Heart left ventricle (tissue), 13 donors: ENCODE measurements at regions not wholly inside any gene's neighbourhood (a gene's known extent, or its start where the extent isn't known, plus 50 kb on each side); places are given as distances from the start of the nearest gene placed in this dataset.

Experiments used
- CTCF ChIP-seq, 12 donors: fragments of 200-600 bp; sonication (generic) in 4 of 12; IDR thresholded peaks; one replicate each; pipeline versions ENCODE4 v1.5.0 to v1.8.0; 2018 to 2022; ENCODE audit warnings: antibody characterized with exemption in 12 of 12, mild to moderate bottlenecking in 5 of 12
- POLR2A ChIP-seq, 2 donors: fragments of 450-650 bp; IDR thresholded peaks; one replicate each; pipeline ENCODE4 v1.6.1; 2017; ENCODE audit warnings: antibody characterized with exemption in 2 of 2, mild to moderate bottlenecking in 2 of 2, moderate library complexity in 2 of 2
- donor health status: ischemic (EF 13 %, LVEDD 7.1; RV severe dilation, severe dysfunction).
- donor health status: DM: no; HTN: yes; CAD: no.
- donor health status: DM: no; HTN: no; CAD: no.
- donor health status: ischemic (EF 25% LVEDD 6.9; RV normal size, moderate dysfunction).
- donor health status: ischemic (EF 25% LVEDD 5.7; RV mildly dilated, moderate dysfunction).
- donor health status: ischemic (EF 35%, LVEDD 5.7; RV mildly dilated, moderate dysfunction).
- donor health status: nonischemic (EF 11% LVEDD 7.7; RV severe dilation, severe dysfunction).
- donor health status: DM: yes; HTN: yes; CAD: no.
- donor health status: PGD.
- donor health status: ischemic (EF 29% LVEDD 5.4; RV normal size, mild dysfunction).
- donor health status: nonischemic (EF 23%, LVEDD 6.1; RV moderate dilation, normal function).

- TF ChIP-seq CTCF (IDR thresholded peaks at IDR 0.05) = peak in 1 of 12 donors; percentile 5
- no peak for TF ChIP-seq POLR2A (IDR thresholded peaks at IDR 0.05)
These were observed 251.5 kb upstream of the NXPH2 start for GRCh38 chr2:139031722-139032121.
